ENCODE measurements at regions not wholly inside any gene's neighbourhood (a gene's known extent, or its start where the extent isn't known, plus 50 kb on each side); places are given as distances from the start of the nearest gene placed in this dataset.

- TF ChIP-seq POLR2A (IDR thresholded peaks at IDR 0.05) = no peak
- no peak for TF ChIP-seq CTCF (IDR thresholded peaks at IDR 0.05)
Observed at GRCh38 chr5:115450741-115451140, 93.8 kb downstream of the FEM1C start.

Data from testis (tissue), 2 donors.